H1 (cell line): ENCODE measurements at regions not wholly inside any gene's neighbourhood (a gene's known extent, or its start where the extent isn't known, plus 50 kb on each side); places are given as distances from the start of the nearest gene placed in this dataset.

ENCODE experiments used
- CTCF ChIA-PET: fragments of 300-600 bp; sonication (Branson Sonifier 250); formaldehyde crosslinking; loops from one replicate; lab custom pipeline; 2021; ENCODE audit not compliant: partially characterized antibody; lab: Charles Lee
- POLR2A ChIA-PET: fragments of 300-600 bp; sonication (Branson Sonifier 250); formaldehyde crosslinking; loops from one replicate; lab custom pipeline; 2021; ENCODE audit warnings: inconsistent platforms; ENCODE audit not compliant: partially characterized antibody; lab: Charles Lee
- DNase-seq, 2 experiments: peaks; one replicate each; pipeline versions ENCODE4 v3.0.0 to v3.0.0-alpha.2; 2010 to 2022; ENCODE audit warnings: low spot score in 2 of 2, low read depth in 1 of 2, mixed read lengths in 1 of 2
- FAIRE-seq: peaks from 2 replicates; lab custom pipeline; 2011; peaks lifted over from hg19 to GRCh38; lab: Jason Lieb, UNC
- H2AFZ ChIP-seq: 2 replicates; pipeline ENCODE4 v1.8.1; 2012; ENCODE audit warnings: low read length, inconsistent platforms
- H2AK5ac ChIP-seq: 2 replicates; pipeline ENCODE4 v1.6.1; 2013; ENCODE audit warnings: low read depth, low read length
- H2BK120ac ChIP-seq: replicated peaks from 2 replicates; pipeline ENCODE3; 2013; ENCODE audit warnings: low read depth, low read length, inconsistent platforms
- H2BK12ac ChIP-seq: 2 replicates; pipeline ENCODE4 v1.6.1; 2013; ENCODE audit warnings: low read depth, low read length
- H2BK15ac ChIP-seq: 2 replicates; pipeline ENCODE4 v1.6.1; 2013; ENCODE audit warnings: low read length
- H2BK20ac ChIP-seq: 2 replicates; pipeline ENCODE4 v1.6.1; 2013; ENCODE audit warnings: low read length
- H2BK5ac ChIP-seq: 2 replicates; pipeline ENCODE4 v1.6.1; 2013; ENCODE audit warnings: low read depth, low read length
- H3K14ac ChIP-seq: 2 replicates; pipeline ENCODE4 v1.6.1; 2013; ENCODE audit warnings: inconsistent platforms; ENCODE audit not compliant: insufficient read length
- H3K18ac ChIP-seq: 2 replicates; pipeline ENCODE4 v1.6.1; 2013; ENCODE audit warnings: low read length; ENCODE audit errors: extremely low read depth
- H3K23ac ChIP-seq: 2 replicates; pipeline ENCODE4 v1.6.1; 2013; ENCODE audit warnings: inconsistent platforms; ENCODE audit not compliant: insufficient read length
- H3K23me2 ChIP-seq: 2 replicates; pipeline ENCODE4 v1.6.1; 2013; ENCODE audit warnings: low read depth, low read length
- H3K27ac ChIP-seq: 2 replicates; pipeline ENCODE4 v1.6.1; 2011; ENCODE audit warnings: low read depth, low read length, inconsistent platforms
- H3K27me3 ChIP-seq, 4 experiments: replicated peaks in 1 of 4; 1 replicate in 1 of 4; 2 replicates in 3 of 4; pipeline versions ENCODE4 v1.6.1 to v1.8.1; 2011 to 2013; ENCODE audit warnings: low read length in 3 of 4, mild to moderate bottlenecking in 3 of 4, inconsistent platforms in 2 of 4, mixed read lengths in 2 of 4, moderate library complexity in 1 of 4; ENCODE audit not compliant: control insufficient read depth in 3 of 4, insufficient read depth in 3 of 4; ENCODE audit errors: extremely low read depth in 1 of 4
- H3K36me3 ChIP-seq, 4 experiments: 2 replicates each; pipeline versions ENCODE4 v1.6.1 to v1.8.1; 2011 to 2013; ENCODE audit warnings: mild to moderate bottlenecking in 4 of 4, low read length in 3 of 4, moderate library complexity in 2 of 4, control low read depth in 1 of 4, inconsistent platforms in 1 of 4; ENCODE audit not compliant: insufficient read depth in 4 of 4, control insufficient read depth in 2 of 4
- H3K4ac ChIP-seq: replicated peaks from 2 replicates; pipeline ENCODE3; 2013; ENCODE audit warnings: low read length, low read depth, mixed read lengths, inconsistent platforms; ENCODE audit not compliant: insufficient read length
- H3K4me1 ChIP-seq, 4 experiments: replicated peaks in 1 of 4; 1 replicate in 1 of 4; 2 replicates in 3 of 4; pipeline versions ENCODE4 v1.6.1 to v1.8.1; 2011 to 2013; ENCODE audit warnings: low read length in 3 of 4, inconsistent platforms in 2 of 4, mixed read lengths in 1 of 4; ENCODE audit not compliant: insufficient read depth in 4 of 4, control insufficient read depth in 3 of 4
- H3K4me2 ChIP-seq, 2 experiments: 2 replicates each; pipeline versions ENCODE4 v1.6.1 to v1.8.1; 2011 to 2013; ENCODE audit warnings: low read depth in 2 of 2, low read length in 2 of 2, control low read depth in 1 of 2, inconsistent platforms in 1 of 2, mild to moderate bottlenecking in 1 of 2; ENCODE audit not compliant: insufficient read depth in 1 of 2
- H3K4me3 ChIP-seq, 4 experiments: fragments of 200-600, 300-600 bp in 1 of 4; sonication (generic), shearing (Covaris generic), sonication (Bioruptor Twin) in 1 of 4; 2 replicates each; pipeline versions ENCODE4 v1.5.1 to v1.8.1; 2011 to 2016; ENCODE audit warnings: low read length in 4 of 4, low read depth in 3 of 4, control low read depth in 2 of 4, inconsistent platforms in 2 of 4, mild to moderate bottlenecking in 2 of 4, mixed read lengths in 1 of 4, moderate library complexity in 1 of 4; ENCODE audit not compliant: insufficient read depth in 2 of 4; ENCODE audit errors: extremely low read depth in 1 of 4
- H3K56ac ChIP-seq: replicated peaks from 2 replicates; pipeline ENCODE3; 2013; ENCODE audit warnings: low read depth, mild to moderate bottlenecking, mixed read lengths, low read length, inconsistent platforms; ENCODE audit not compliant: insufficient read length
- H3K79me1 ChIP-seq: 2 replicates; pipeline ENCODE4 v1.6.1; 2013; ENCODE audit warnings: low read depth, low read length, control low read depth
- H3K79me2 ChIP-seq, 2 experiments: 2 replicates each; pipeline versions ENCODE4 v1.6.1 to v1.8.1; 2012 to 2013; ENCODE audit warnings: low read length in 2 of 2, mild to moderate bottlenecking in 2 of 2, inconsistent platforms in 1 of 2; ENCODE audit not compliant: insufficient read depth in 2 of 2, control insufficient read depth in 1 of 2
- H3K9ac ChIP-seq, 4 experiments: replicated peaks in 1 of 4; 1 replicate in 1 of 4; 2 replicates in 3 of 4; pipeline versions ENCODE4 v1.6.1 to v1.8.1; 2011 to 2013; ENCODE audit warnings: low read depth in 3 of 4, low read length in 3 of 4, control low read depth in 2 of 4, mild to moderate bottlenecking in 2 of 4, moderate library complexity in 2 of 4, inconsistent platforms in 1 of 4; ENCODE audit errors: extremely low read depth in 1 of 4
- H3K9me3 ChIP-seq, 2 experiments: 2 replicates each; pipeline versions ENCODE4 v1.6.1 to v1.8.1; 2012 to 2013; ENCODE audit warnings: mild to moderate bottlenecking in 2 of 2, moderate library complexity in 2 of 2, control low read depth in 1 of 2, inconsistent platforms in 1 of 2, low read depth in 1 of 2, low read length in 1 of 2, mixed read lengths in 1 of 2; ENCODE audit not compliant: insufficient read depth in 2 of 2
- H4K20me1 ChIP-seq, 2 experiments: replicated peaks in 1 of 2; 2 replicates each; pipeline versions ENCODE3 to v1.8.1; 2011 to 2013; ENCODE audit warnings: inconsistent platforms in 2 of 2, low read length in 2 of 2, mild to moderate bottlenecking in 1 of 2; ENCODE audit not compliant: insufficient read depth in 2 of 2, control insufficient read depth in 1 of 2
- H4K5ac ChIP-seq: 2 replicates; pipeline ENCODE4 v1.6.1; 2013; ENCODE audit warnings: low read length, low read depth, mixed read lengths, inconsistent platforms; ENCODE audit not compliant: insufficient read length
- H4K8ac ChIP-seq: 2 replicates; pipeline ENCODE4 v1.8.0; 2013; ENCODE audit warnings: mild to moderate bottlenecking, moderate library complexity, low read length, inconsistent platforms; ENCODE audit not compliant: insufficient read depth; ENCODE audit errors: extremely low read depth
- H4K91ac ChIP-seq: replicated peaks from 2 replicates; pipeline ENCODE3; 2013; ENCODE audit warnings: low read length, mixed read lengths, inconsistent platforms; ENCODE audit not compliant: insufficient read length
- CBX5 ChIP-seq: fragments of 300-800, 300-1000 bp; sonication (generic); IDR thresholded peaks from 2 replicates; pipeline ENCODE4 v1.7.1; 2016; ENCODE audit warnings: antibody characterized with exemption, low read length, low read depth
- CHD1 ChIP-seq: IDR thresholded peaks from 2 replicates; pipeline ENCODE4 v1.6.1; 2012; ENCODE audit warnings: low read depth, low read length, improper control_type of control experiment
- GTF2F1 ChIP-seq: IDR thresholded peaks from 2 replicates; pipeline ENCODE4 v1.6.1; 2012; ENCODE audit warnings: low read depth, low read length, improper control_type of control experiment, borderline replicate concordance
- TAF1 ChIP-seq: IDR thresholded peaks from 2 replicates; pipeline ENCODE4 v1.6.1; 2011; ENCODE audit warnings: mild to moderate bottlenecking, low read depth, low read length
- WGBS, 2 experiments: shearing (Covaris generic) in 1 of 2; methylation state at CpG; one replicate each; pipeline versions ENCODE4 v1.1.6 to v1.1.7; 2013 to 2015; ENCODE audit warnings: low lambda C conversion rate in 2 of 2, mixed read lengths in 2 of 2, inconsistent platforms in 1 of 2, low coverage in 1 of 2, missing lambda C conversion rate in 1 of 2; ENCODE audit not compliant: insufficient replicate concordance in 2 of 2, insufficient coverage in 1 of 2, insufficient read length in 1 of 2; ENCODE audit errors: extremely low coverage in 1 of 2, missing lambda C conversion rate in 1 of 2; 5-methylcytosine and 5-hydroxymethylcytosine counted together

DNA sequence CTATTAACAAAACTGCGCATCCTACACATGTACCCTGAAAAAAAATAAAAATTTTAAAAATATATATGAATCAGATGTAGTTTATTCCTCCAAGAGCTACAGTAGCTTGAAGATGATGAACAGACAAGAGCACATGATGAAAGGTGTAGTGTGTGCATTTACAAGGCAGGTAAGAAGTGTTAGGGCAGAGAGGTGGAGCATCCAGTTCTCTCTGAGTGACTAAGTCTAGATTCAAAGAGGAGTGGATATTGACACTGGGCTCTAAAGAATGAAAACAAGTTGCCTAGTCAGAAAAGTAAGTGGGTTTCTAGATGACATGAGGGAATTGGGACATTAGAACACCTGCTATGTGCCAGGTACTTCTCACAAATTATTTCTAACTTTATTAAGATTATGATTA, 76.0 kb upstream of the CARD18 start:
- H2BK20ac ChIP-seq = no peak overlapping the region
- no peak overlapping the region for H3K23ac ChIP-seq
- WGBS, 2 experiments = 94% methylated on average over 1 of the region's 1 CpG; no CpG with 5 or more reads in 1 of the 2 experiments
- no peak overlapping the region for H4K8ac ChIP-seq
- no peak overlapping the region for H3K4me2 ChIP-seq
- no peak overlapping the region for H3K18ac ChIP-seq
- no peak for FAIRE-seq
- H2AK5ac ChIP-seq = no peak overlapping the region
- no peaks in the 10 kb centered on the region for H3K27me3 ChIP-seq
- H3K9ac ChIP-seq = no peak overlapping the region
- H3K79me1 ChIP-seq = no peaks in the 10 kb centered on the region
- no peaks in the 10 kb centered on the region for H4K20me1 ChIP-seq
- no peaks in the 10 kb centered on the region for H3K36me3 ChIP-seq
- no peak overlapping the region for H2BK5ac ChIP-seq
- DNase-seq = no peak
- H3K9me3 ChIP-seq = peaks cover 0 to 2% of the 10 kb centered on the region in 2 experiments; a peak in 1 of 4 replicates
- POLR2A ChIA-PET = no interaction called here
- no peak overlapping the region for H2BK15ac ChIP-seq
- no peak overlapping the region for H3K27ac ChIP-seq
- no peaks in the 10 kb centered on the region for H3K4me1 ChIP-seq
- no peak overlapping the region for H3K56ac ChIP-seq
- no peak overlapping the region for H2AFZ ChIP-seq
- H3K4me3 ChIP-seq = no peak overlapping the region
- H2BK120ac ChIP-seq = no peak overlapping the region
- H3K23me2 ChIP-seq = no peaks in the 10 kb centered on the region
- CTCF ChIA-PET = no interaction called here
- no peaks in the 10 kb centered on the region for H3K79me2 ChIP-seq
- H3K14ac ChIP-seq = no peak overlapping the region
- H2BK12ac ChIP-seq = no peak overlapping the region
- no peak overlapping the region for H3K4ac ChIP-seq
- TF ChIP-seq CBX5 (no peak), CHD1 (no peak), GTF2F1 (no peak), TAF1 (no peak)
- H4K5ac ChIP-seq = no peak overlapping the region
- H4K91ac ChIP-seq = no peak overlapping the region
